Astrocyte of the cerebellum (primary cell): ENCODE measurements at regions not wholly inside any gene's neighbourhood (a gene's known extent, or its start where the extent isn't known, plus 50 kb on each side); places are given as distances from the start of the nearest gene placed in this dataset.

Experiments
- DNase-seq: peaks from one replicate; pipeline ENCODE4 v3.0.0-alpha.2; 2011; ENCODE audit warnings: low read depth
- H3K4me3 ChIP-seq: 2 replicates; pipeline ENCODE4 v1.5.1; 2011; ENCODE audit warnings: mild to moderate bottlenecking, low read depth, low read length, moderate library complexity
- in situ Hi-C: cut with HindIII; loops from 2 replicates; pipeline ENCODE4 v1.10.0; 2017; ENCODE audit warnings: low sequenced_read_pairs
- TF ChIP-seq, protein P1 (sequence below): IDR thresholded peaks from 2 replicates; pipeline ENCODE4 v1.5.1; 2012; ENCODE audit warnings: low read length, low read depth, moderate library complexity, mild to moderate bottlenecking; ENCODE audit errors: missing control alignments

DNA sequence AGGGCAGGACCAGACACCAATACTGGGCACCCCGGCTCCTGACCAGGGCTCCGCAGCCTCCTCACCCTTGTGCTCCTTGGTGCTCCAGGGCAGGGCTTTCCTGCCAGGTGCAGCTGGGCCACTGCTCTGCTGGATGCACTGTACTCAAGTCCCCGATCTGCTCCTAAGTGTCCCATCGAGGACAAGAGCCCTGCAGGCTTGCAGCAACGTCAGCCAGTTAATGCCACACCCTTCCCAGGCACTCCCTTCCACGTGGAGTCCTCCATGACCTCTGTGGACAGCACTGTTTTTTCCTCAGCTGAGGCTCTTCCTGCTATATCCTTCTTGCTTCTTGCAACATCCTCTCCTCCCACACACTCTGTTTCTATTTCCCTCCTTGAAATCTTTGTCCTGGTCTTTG, 94.0 kb upstream of the NGF start:
- no peak overlapping the region for H3K4me3 ChIP-seq
- no peak for DNase-seq
- TF ChIP-seq, protein P1, sequence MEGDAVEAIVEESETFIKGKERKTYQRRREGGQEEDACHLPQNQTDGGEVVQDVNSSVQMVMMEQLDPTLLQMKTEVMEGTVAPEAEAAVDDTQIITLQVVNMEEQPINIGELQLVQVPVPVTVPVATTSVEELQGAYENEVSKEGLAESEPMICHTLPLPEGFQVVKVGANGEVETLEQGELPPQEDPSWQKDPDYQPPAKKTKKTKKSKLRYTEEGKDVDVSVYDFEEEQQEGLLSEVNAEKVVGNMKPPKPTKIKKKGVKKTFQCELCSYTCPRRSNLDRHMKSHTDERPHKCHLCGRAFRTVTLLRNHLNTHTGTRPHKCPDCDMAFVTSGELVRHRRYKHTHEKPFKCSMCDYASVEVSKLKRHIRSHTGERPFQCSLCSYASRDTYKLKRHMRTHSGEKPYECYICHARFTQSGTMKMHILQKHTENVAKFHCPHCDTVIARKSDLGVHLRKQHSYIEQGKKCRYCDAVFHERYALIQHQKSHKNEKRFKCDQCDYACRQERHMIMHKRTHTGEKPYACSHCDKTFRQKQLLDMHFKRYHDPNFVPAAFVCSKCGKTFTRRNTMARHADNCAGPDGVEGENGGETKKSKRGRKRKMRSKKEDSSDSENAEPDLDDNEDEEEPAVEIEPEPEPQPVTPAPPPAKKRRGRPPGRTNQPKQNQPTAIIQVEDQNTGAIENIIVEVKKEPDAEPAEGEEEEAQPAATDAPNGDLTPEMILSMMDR = no peak
- in situ Hi-C loops = no loop called here

DNA sequence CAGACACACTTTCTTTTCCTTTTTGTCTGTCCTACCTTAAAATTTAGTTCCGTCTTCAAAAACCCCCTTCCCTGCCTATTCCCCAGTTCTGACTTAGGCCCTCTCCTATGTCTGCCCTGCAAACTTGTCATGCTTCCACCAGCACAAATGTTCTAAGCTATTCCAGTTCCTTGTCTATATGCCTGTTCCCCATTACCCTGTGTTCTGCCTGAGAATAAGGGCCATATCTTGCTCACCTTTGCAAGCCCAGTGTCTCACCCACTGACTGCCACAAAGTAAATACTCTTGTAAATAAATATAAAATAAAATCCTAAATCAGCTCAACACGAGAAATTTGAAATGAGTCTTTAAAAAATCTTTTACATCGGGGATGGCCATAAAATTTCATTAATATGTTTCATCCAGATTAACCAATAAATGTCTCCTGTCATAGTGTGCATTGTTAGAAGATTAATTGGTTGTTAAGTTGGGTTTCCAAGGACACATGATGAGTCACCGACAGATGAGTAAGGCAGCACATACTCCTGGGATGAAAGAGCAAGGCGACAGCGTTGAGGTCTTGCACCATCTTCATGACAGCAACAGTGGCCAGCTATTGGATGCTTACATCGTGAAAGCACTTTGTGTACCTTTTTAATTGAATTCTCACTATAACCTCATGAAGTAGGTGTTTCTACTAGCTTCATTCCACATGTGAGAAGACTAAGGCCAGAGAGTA, 92.6 kb upstream of the NGF start:
- DNase-seq = no peak
- TF ChIP-seq, protein P1 = no peak
- in situ Hi-C loops = no loop called here
- no peak overlapping the region for H3K4me3 ChIP-seq

DNA sequence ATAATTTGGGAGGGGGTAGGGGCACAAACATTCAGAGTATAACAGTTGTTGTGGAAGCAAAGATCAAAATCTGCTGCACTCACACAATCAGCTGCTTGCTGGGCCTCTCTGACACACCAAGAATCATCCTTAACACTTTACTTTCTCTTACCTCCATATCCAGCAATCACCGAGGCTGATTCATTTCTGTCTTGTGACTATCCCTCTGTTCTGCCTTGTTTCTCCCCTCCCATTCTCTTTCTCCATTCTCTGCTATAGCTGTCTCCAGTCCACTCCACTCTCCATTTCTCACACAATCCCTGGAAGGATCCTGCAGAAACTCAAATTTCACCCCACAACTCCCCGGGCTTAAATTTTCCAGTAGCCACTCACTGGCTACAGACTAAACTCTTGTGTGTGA, 91.8 kb upstream of the NGF start:
- H3K4me3 ChIP-seq = no peak overlapping the region
- no peak for DNase-seq
- in situ Hi-C loops = no loop called here
- TF ChIP-seq, protein P1 = no peak

DNA sequence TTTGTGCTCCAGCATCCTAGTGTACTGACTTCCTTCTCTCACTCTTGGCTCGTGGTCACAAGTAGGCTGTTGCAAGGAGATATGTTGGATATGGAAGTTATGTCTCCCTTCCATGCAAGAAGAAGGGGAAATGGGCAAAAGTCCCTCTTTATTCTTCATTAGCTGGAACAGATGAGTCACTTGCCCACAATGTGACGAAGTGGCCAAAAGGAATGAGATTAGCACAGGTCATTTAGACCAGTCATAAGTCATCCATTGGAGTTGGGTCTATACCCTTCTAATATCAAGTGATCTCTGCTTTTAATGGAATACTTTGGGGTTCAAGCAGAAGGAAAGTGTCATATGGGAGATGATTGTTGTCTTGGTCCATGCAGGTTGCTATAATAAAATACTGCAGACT, 91.2 kb upstream of the NGF start:
- TF ChIP-seq, protein P1 = no peak
- no peak for DNase-seq
- in situ Hi-C loops = no loop called here

DNA sequence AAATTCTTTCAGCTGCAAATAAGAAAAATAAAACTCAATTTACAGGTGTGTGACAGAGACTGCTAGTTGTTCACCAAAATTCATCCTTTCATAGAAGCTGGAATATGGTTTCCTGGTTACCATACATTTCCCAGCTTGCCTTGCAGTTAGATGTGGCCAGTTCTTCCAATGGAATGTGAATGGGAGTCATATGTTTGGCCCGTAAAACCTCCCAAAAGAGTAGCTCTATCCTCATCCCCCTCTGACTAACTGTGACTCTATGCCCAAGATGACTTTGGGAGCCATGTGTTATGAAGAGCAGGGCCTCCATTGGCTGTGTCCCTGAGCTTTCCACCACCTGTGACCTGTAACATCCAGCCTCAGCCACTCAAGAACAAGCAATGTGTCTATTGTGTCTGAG, 90.6 kb upstream of the NGF start:
- TF ChIP-seq, protein P1 = no peak
- no peak overlapping the region for H3K4me3 ChIP-seq
- in situ Hi-C loops = no loop called here
- no peak for DNase-seq

More for the DNA sequence above, 91.2 kb upstream of the NGF start:
- H3K4me3 ChIP-seq = no peak overlapping the region

DNA sequence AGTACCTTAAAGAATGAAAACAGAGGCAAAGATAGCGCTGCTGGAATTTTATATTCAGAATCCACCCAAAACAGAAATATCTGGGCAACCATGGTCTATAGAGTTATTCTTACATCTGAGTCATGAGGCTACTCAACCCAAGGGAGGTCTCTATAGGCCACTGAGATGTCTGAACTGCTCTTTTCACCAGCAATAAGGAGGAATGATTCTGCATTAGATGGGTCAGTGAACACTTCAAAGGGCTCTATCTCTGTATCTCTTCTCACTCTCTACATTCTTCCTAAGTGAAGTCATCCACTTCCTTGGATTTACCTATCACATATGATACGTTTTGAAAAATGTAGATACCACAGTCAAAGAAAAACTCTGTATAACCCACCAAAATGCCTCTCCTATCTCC, 90.2 kb upstream of the NGF start:
- in situ Hi-C loops = no loop called here
- DNase-seq = no peak
- no peak overlapping the region for H3K4me3 ChIP-seq
- TF ChIP-seq, protein P1 = no peak
